ENCODE measurements at regions not wholly inside any gene's neighbourhood (a gene's known extent, or its start where the extent isn't known, plus 50 kb on each side); places are given as distances from the start of the nearest gene placed in this dataset.

GRCh38 chr20:39268491-39268951 is 306.4 kb downstream of the DHX35 start:
- no peaks in the 10 kb centered on the region for H3K36me3 ChIP-seq (ENCODE audit: control insufficient read depth in 2 of 2, insufficient read depth in 1 of 2, low read length in 2 of 2)
- H3K9me3 ChIP-seq (ENCODE audit: control insufficient read depth, insufficient read depth, low read depth, low read length): no peaks in the 10 kb centered on the region
- no peak for TF ChIP-seq ZNF776 (tag by site-specific recombination; IDR thresholded peaks at IDR 0.05; ENCODE audit: borderline replicate concordance)
- no peak for TF ChIP-seq FEZF1 (tag by site-specific recombination; IDR thresholded peaks at IDR 0.05)
- no peak for TF ChIP-seq ZBTB10 (tag by site-specific recombination; IDR thresholded peaks at IDR 0.05)
- no peak for TF ChIP-seq ZNF280C (tag by site-specific recombination; IDR thresholded peaks at IDR 0.05)
- TF ChIP-seq PRDM6 (tag by site-specific recombination; IDR thresholded peaks at IDR 0.05): no peak
- TF ChIP-seq SCRT2 (tag by site-specific recombination; IDR thresholded peaks at IDR 0.05): no peak
- no peak for TF ChIP-seq ZNF292 (tag by site-specific recombination; IDR thresholded peaks at IDR 0.05; ENCODE audit: borderline replicate concordance, low read depth)
- H3K27ac ChIP-seq (ENCODE audit: extremely low read depth, low read depth, low read length): no peak overlapping the region
- ChIA-PET POLR2A (no interaction called here), CTCF (interaction anchor here (0.5 to 3.5 kb wide), 25 partner anchors 10 to 1081 kb away, joined by 3 to 25 read pairs (median 3); no protein-coding TSS in a partner anchor)
- no peak overlapping the region for H3K4me3 ChIP-seq (ENCODE audit: low read depth, low read length)
- no peaks in the 10 kb centered on the region for H3K4me1 ChIP-seq (ENCODE audit: control insufficient read depth, insufficient read depth, low read length)

GRCh38 chr20:39266989-39267388 is 304.8 kb downstream of the DHX35 start:
- Histone ChIP-seq H3K4me1 (ENCODE audit: control insufficient read depth, insufficient read depth, low read length) (no peaks in the 10 kb centered on the region), H3K27ac (ENCODE audit: extremely low read depth, low read depth, low read length) (no peak overlapping the region), H3K4me3 (ENCODE audit: low read depth, low read length) (no peak overlapping the region), H3K9me3 (ENCODE audit: control insufficient read depth, insufficient read depth, low read depth, low read length) (no peaks in the 10 kb centered on the region), H3K36me3 (ENCODE audit: control insufficient read depth in 2 of 2, insufficient read depth in 1 of 2, low read length in 2 of 2) (no peaks in the 10 kb centered on the region)
- TF ChIP-seq ZNF404 (tag by site-specific recombination; IDR thresholded peaks at IDR 0.05) (no peak), ZNF132 (tag by site-specific recombination; IDR thresholded peaks at IDR 0.05; ENCODE audit: borderline replicate concordance) (no peak), TSHZ1 (tag by site-specific recombination; IDR thresholded peaks at IDR 0.05; ENCODE audit: borderline replicate concordance) (no peak), ZNF513 (tag by site-specific recombination; IDR thresholded peaks at IDR 0.05) (no peak), ZNF26 (tag by site-specific recombination; IDR thresholded peaks at IDR 0.05) (no peak)
- ChIA-PET POLR2A (no interaction called here), CTCF (interaction anchor here (0.5 to 1.9 kb wide), 8 partner anchors 9 to 1675 kb away, joined by 3 to 13 read pairs (median 4); no protein-coding TSS in a partner anchor)

Measured in HEK293 (cell line).